ENCODE measurements at regions not wholly inside any gene's neighbourhood (a gene's known extent, or its start where the extent isn't known, plus 50 kb on each side); places are given as distances from the start of the nearest gene placed in this dataset.

- no peak for DNase-seq (ENCODE audit: low read depth)
Measured at GRCh38 chr1:29825274-29825940, 589.1 kb downstream of the PTPRU start.

- no peak for DNase-seq (ENCODE audit: low read depth)
Measured at GRCh38 chr1:29824511-29825273, 588.4 kb downstream of the PTPRU start.

GRCh38 chr1:29824025-29824424 lies 587.7 kb downstream of the PTPRU start:
- no peak for DNase-seq (ENCODE audit: low read depth)

GRCh38 chr1:29823561-29823960 lies 587.2 kb downstream of the PTPRU start:
- DNase-seq (ENCODE audit: low read depth) = no peak

- no peak for DNase-seq (ENCODE audit: low read depth)
Measured at GRCh38 chr1:29821605-29822004, 585.3 kb downstream of the PTPRU start.

- DNase-seq (ENCODE audit: low read depth) = peak; percentile 13
Measured at GRCh38 chr1:29820401-29820800, 584.1 kb downstream of the PTPRU start.

GRCh38 chr1:29812408-29813135 lies 576.2 kb downstream of the PTPRU start:
- DNase-seq (ENCODE audit: low read depth) = no peak

GRCh38 chr1:29811727-29812407 lies 575.5 kb downstream of the PTPRU start:
- no peak for DNase-seq (ENCODE audit: low read depth)

- no peak for DNase-seq (ENCODE audit: low read depth)
Measured at GRCh38 chr1:29811247-29811646, 574.9 kb downstream of the PTPRU start.

GRCh38 chr1:29810121-29811120 lies 574.1 kb downstream of the PTPRU start:
- DNase-seq (ENCODE audit: low read depth) = no peak

GRCh38 chr1:29809446-29810120 lies 573.3 kb downstream of the PTPRU start:
- DNase-seq (ENCODE audit: low read depth) = no peak

- no peak for DNase-seq (ENCODE audit: low read depth)
Measured at GRCh38 chr1:29808141-29808995, 572.0 kb downstream of the PTPRU start.

GRCh38 chr1:29807689-29808088 lies 571.4 kb downstream of the PTPRU start:
- no peak for DNase-seq (ENCODE audit: low read depth)

- DNase-seq (ENCODE audit: low read depth) = no peak
Measured at GRCh38 chr1:29806646-29807319, 570.5 kb downstream of the PTPRU start.

- no peak for DNase-seq (ENCODE audit: low read depth)
Measured at GRCh38 chr1:29805896-29806160, 569.5 kb downstream of the PTPRU start.

- DNase-seq (ENCODE audit: low read depth) = no peak
Measured at GRCh38 chr1:29805122-29805895, 569.0 kb downstream of the PTPRU start.

- no peak for DNase-seq (ENCODE audit: low read depth)
Measured at GRCh38 chr1:29804181-29804899, 568.0 kb downstream of the PTPRU start.

GRCh38 chr1:29803486-29803885 lies 567.2 kb downstream of the PTPRU start:
- no peak for DNase-seq (ENCODE audit: low read depth)

Measured in renal cortical epithelial cell (primary cell).